MM.1S (cell line): ENCODE measurements at regions not wholly inside any gene's neighbourhood (a gene's known extent, or its start where the extent isn't known, plus 50 kb on each side); places are given as distances from the start of the nearest gene placed in this dataset.

Experiments used
- DNase-seq: peaks from one replicate; pipeline ENCODE4 v3.0.0-alpha.2; 2015
- H2AFZ ChIP-seq: fragments of 300-600 bp; sonication (generic); 2 replicates; pipeline ENCODE4 v1.6.0; 2016; ENCODE audit warnings: antibody characterized with exemption, low read length
- H3F3A ChIP-seq: fragments of 300-600 bp; sonication (generic); 2 replicates; pipeline ENCODE4 v1.6.1; 2016; ENCODE audit warnings: mild to moderate bottlenecking, antibody characterized with exemption, low read length, moderate library complexity, mixed read lengths; ENCODE audit not compliant: insufficient read depth
- H3K27ac ChIP-seq: fragments of 300-600 bp; sonication (generic); 2 replicates; pipeline ENCODE4 v1.5.1; 2016; ENCODE audit warnings: mild to moderate bottlenecking, low read length
- H3K27me3 ChIP-seq: fragments of 300-600 bp; sonication (generic); replicated peaks from 2 replicates; pipeline ENCODE4 v1.6.0; 2016; ENCODE audit warnings: low read length; ENCODE audit not compliant: insufficient read depth
- H3K36me3 ChIP-seq: fragments of 300-600 bp; sonication (generic); replicated peaks from 2 replicates; pipeline ENCODE4 v1.6.1; 2016; ENCODE audit warnings: mild to moderate bottlenecking, low read length, mixed read lengths; ENCODE audit not compliant: insufficient read depth
- H3K4me1 ChIP-seq: fragments of 300-600 bp; sonication (generic); 2 replicates; pipeline ENCODE4 v1.6.1; 2016; ENCODE audit warnings: low read length, mixed read lengths
- H3K4me2 ChIP-seq: fragments of 300-600 bp; sonication (generic); 2 replicates; pipeline ENCODE4 v1.6.0; 2016; ENCODE audit warnings: low read depth, low read length
- H3K4me3 ChIP-seq: fragments of 300-600 bp; sonication (generic); 2 replicates; pipeline ENCODE4 v1.5.1; 2016; ENCODE audit warnings: low read length, mixed read lengths
- H3K79me2 ChIP-seq: fragments of 300-600 bp; sonication (generic); 2 replicates; pipeline ENCODE4 v1.6.1; 2016; ENCODE audit warnings: mixed run types, low read length, mixed read lengths
- H3K9ac ChIP-seq: fragments of 300-600 bp; sonication (generic); 2 replicates; pipeline ENCODE4 v1.6.1; 2016; ENCODE audit warnings: low read length, mixed read lengths
- H3K9me2 ChIP-seq: fragments of 300-600 bp; sonication (generic); replicated peaks from 2 replicates; pipeline ENCODE4 v1.6.1; 2016; ENCODE audit warnings: mild to moderate bottlenecking, low read length, mixed read lengths; ENCODE audit not compliant: insufficient read depth
- H3K9me3 ChIP-seq: fragments of 300-600 bp; sonication (generic); replicated peaks from 2 replicates; pipeline ENCODE4 v1.6.1; 2016; ENCODE audit warnings: mild to moderate bottlenecking, low read length, mixed read lengths; ENCODE audit not compliant: insufficient read depth
- H4K20me1 ChIP-seq: fragments of 300-600 bp; sonication (generic); 2 replicates; pipeline ENCODE4 v1.6.1; 2016; ENCODE audit warnings: mild to moderate bottlenecking, low read length, moderate library complexity, mixed read lengths; ENCODE audit not compliant: insufficient read depth
- CTCF ChIP-seq: fragments of 300-600 bp; sonication (generic); IDR thresholded peaks from 2 replicates; pipeline ENCODE4 v1.5.1; 2016; ENCODE audit warnings: antibody characterized with exemption, low read length, mixed read lengths
- EZH2 ChIP-seq: fragments of 300-600 bp; sonication (generic); optimal IDR thresholded peaks from 2 replicates; pipeline ENCODE3; 2017; ENCODE audit warnings: low read depth, mild to moderate bottlenecking, antibody characterized with exemption, low read length, mixed read lengths
- EZH2phosphoT487 ChIP-seq: fragments of 300-600 bp; sonication (generic); IDR thresholded peaks from 2 replicates; pipeline ENCODE4 v1.6.1; 2018; ENCODE audit warnings: antibody characterized with exemption, low read length

- H4K20me1 ChIP-seq, result no peaks in the 10 kb centered on the region
- no peak overlapping the region for H3K9ac ChIP-seq
- TF ChIP-seq CTCF (no peak), EZH2phosphoT487 (no peak), EZH2 (no peak)
- DNase-seq, result no peak
- no peaks in the 10 kb centered on the region for H3K36me3 ChIP-seq
- no peak overlapping the region for H3K4me2 ChIP-seq
- H3K4me3 ChIP-seq, result no peak overlapping the region
- H3K27ac ChIP-seq, result no peak overlapping the region
- no peaks in the 10 kb centered on the region for H3F3A ChIP-seq
- no peaks in the 10 kb centered on the region for H3K27me3 ChIP-seq
- H3K79me2 ChIP-seq, result peaks cover 83% of the 10 kb centered on the region
- no peaks in the 10 kb centered on the region for H3K9me3 ChIP-seq
- no peaks in the 10 kb centered on the region for H3K4me1 ChIP-seq
- no peak overlapping the region for H2AFZ ChIP-seq
- no peaks in the 10 kb centered on the region for H3K9me2 ChIP-seq
Measured at GRCh38 chr17:77419547-77420094, 278.9 kb downstream of the SEC14L1 start.

GRCh38 chr17:77420095-77420803, 279.5 kb downstream of the SEC14L1 start:
- no peak overlapping the region for H3K9ac ChIP-seq
- H3F3A ChIP-seq, result no peaks in the 10 kb centered on the region
- no peaks in the 10 kb centered on the region for H3K9me2 ChIP-seq
- TF ChIP-seq CTCF, result no peak
- H4K20me1 ChIP-seq, result no peaks in the 10 kb centered on the region
- no peaks in the 10 kb centered on the region for H3K4me1 ChIP-seq
- H3K79me2 ChIP-seq, result peaks cover 82% of the 10 kb centered on the region
- no peak overlapping the region for H3K4me3 ChIP-seq
- no peaks in the 10 kb centered on the region for H3K9me3 ChIP-seq
- H3K4me2 ChIP-seq, result no peak overlapping the region
- H2AFZ ChIP-seq, result no peak overlapping the region
- no peak overlapping the region for H3K27ac ChIP-seq
- H3K36me3 ChIP-seq, result no peaks in the 10 kb centered on the region
- H3K27me3 ChIP-seq, result no peaks in the 10 kb centered on the region
- DNase-seq, result no peak

GRCh38 chr17:77420804-77421629, 280.2 kb downstream of the SEC14L1 start:
- Histone ChIP-seq H3F3A (no peaks in the 10 kb centered on the region), H3K9me3 (no peaks in the 10 kb centered on the region), H3K27me3 (no peaks in the 10 kb centered on the region), H3K9me2 (no peaks in the 10 kb centered on the region), H3K79me2 (peaks cover 84% of the 10 kb centered on the region), H3K4me3 (no peak overlapping the region), H3K4me2 (no peak overlapping the region), H3K9ac (no peak overlapping the region), H4K20me1 (no peaks in the 10 kb centered on the region), H3K4me1 (no peaks in the 10 kb centered on the region), H2AFZ (no peak overlapping the region), H3K27ac (no peak overlapping the region), H3K36me3 (no peaks in the 10 kb centered on the region)
- TF ChIP-seq EZH2 (no peak), CTCF (no peak), EZH2phosphoT487 (no peak)
- DNase-seq, result no peak
